Suppressor macrophage treated with lipopolysaccharide for 1 hour (primary cell): ENCODE measurements at regions not wholly inside any gene's neighbourhood (a gene's known extent, or its start where the extent isn't known, plus 50 kb on each side); places are given as distances from the start of the nearest gene placed in this dataset.

Source experiments
- DNase-seq, 3 donors: peaks; one replicate each; pipeline ENCODE4 v3.0.0-alpha.2; 2020 to 2022

DNA sequence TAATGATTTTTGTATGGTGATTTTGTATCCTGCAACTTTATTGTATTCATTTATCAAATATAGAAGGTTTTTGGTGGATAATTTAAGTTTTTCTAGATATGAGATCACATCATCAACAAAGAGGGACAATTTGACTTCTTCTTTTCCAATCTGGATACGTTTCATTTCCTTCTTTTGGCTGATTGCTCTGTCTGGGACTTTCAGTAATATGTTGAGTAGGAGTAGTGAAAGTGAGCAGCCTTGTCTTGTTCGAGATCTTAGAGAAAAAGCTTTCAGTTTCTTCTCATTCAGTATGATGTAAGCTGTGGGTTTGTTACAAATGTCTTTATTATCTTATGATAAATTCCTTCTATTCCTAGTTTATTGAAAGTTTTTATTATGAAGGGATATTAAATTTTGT, 352.0 kb upstream of the DACH1 start:
- peak; percentile 65 to 82 (median 80) for DNase-seq

DNA sequence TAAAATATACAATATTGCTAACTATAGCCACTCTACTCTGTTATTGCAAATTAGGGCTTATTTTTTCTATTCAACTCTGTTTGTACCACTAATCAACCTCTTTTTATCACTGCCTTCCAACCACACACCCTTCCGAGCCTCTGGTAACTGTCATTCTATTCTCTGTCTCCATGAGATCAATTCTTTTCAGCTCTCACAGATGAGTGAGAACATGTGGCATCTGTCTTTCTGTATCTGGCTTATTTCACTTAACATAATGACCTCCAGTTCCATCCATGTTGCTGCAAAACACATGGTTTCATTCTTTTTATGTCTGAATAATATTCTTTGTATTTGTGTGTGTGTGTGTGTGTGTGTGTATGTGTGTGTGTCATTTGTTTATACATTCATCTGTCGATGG, 350.1 kb upstream of the DACH1 start:
- no peak for DNase-seq

DNA sequence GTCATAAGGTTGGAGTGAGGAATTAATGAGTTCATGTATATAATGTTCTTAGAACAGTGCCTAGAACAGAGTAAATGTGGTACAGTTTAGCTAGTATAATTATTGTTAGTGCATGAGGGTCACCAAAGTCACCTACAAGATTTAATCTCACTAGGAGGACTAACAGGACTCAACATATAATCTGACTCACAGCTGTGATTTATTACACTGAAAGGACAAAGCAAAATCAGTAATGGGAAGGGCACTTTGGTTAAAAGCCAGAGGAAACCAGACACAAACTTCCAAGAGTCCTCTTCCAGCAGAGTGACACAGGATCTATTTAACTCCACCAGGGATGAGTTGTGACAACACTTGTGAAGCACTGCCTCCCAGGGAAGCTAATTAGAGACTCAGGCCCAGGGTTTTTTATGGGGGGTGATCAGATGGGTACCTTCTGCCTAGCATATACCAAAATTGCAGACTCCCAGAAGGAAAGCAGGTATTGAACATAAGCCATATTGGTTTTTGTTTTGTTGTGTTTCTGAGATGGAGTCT, 341.2 kb upstream of the DACH1 start:
- no peak for DNase-seq

DNA sequence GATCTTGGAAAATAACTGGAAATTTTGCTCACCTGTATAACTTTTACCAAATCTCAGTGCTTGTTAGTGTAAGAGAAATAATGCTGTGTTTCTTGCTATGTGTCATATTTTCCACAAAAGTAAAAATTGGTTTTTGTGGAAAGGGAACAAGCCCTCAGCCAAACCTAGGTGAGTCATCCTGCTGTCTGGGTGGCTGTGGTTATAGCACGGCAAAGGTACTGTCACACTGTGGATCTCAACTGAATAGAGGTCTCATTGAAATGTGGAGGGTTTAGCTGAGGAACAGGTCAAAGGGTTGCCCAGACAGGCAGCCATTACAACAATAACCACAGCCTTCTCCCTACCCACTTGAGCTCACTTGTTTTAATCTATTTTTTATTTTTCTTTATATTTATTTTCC, 338.8 kb upstream of the DACH1 start:
- no peak for DNase-seq

DNA sequence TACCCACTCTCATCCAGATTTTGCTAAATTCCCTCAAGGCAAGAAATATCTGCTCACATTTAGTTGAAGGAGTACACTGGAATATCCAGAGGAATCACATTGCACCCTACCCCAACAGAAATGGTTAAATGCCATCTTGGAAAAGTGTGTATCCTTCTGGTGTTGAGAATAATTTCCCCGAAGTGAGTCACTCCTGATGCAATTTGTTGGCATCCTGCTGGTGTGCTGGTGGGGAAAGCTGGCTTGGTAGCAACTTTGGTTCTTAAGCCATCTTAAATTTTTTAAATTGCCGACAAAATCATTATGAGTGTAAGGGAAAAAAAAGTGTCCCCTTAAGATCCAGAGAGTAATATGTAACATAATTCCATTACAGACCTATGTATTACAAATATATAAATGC, 337.3 kb upstream of the DACH1 start:
- DNase-seq, result no peak

DNA sequence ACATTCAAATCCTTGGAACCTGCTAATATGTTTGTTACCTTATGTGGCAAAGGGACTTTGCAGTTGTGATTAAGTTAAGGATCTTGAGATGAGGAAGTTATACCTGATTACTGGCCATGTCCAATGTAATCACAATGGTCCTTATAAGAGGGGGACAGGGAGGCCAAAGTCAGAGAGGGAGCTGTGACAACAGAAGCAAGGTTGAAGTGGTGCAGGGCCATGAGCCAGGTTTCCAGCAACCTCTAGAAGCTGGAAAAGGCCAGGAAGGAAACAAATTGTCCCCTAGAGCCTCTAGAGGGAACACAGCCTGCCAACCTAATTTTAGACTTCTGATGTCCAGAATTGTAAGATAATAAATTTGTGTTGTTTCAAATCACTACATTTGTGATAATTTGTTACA, 334.7 kb upstream of the DACH1 start:
- no peak for DNase-seq

DNA sequence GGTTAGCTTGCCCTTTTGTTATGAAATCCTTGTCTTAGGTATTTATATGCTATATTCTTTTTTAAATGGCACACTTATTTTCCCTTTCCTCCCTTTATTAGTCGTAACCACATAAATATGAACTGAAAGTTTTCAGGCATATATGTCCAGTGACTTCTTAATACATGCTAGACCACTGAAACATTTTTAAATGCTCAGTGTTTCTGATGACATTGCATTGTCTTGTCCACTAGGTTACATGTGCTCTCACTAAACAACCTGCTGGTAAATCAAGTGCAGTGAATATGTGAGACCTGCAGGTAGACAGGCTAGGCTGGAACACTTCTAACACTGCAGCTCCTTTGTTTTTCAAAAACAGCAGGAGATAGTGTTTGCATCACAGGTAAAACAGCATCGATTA, 332.6 kb upstream of the DACH1 start:
- DNase-seq, result no peak

DNA sequence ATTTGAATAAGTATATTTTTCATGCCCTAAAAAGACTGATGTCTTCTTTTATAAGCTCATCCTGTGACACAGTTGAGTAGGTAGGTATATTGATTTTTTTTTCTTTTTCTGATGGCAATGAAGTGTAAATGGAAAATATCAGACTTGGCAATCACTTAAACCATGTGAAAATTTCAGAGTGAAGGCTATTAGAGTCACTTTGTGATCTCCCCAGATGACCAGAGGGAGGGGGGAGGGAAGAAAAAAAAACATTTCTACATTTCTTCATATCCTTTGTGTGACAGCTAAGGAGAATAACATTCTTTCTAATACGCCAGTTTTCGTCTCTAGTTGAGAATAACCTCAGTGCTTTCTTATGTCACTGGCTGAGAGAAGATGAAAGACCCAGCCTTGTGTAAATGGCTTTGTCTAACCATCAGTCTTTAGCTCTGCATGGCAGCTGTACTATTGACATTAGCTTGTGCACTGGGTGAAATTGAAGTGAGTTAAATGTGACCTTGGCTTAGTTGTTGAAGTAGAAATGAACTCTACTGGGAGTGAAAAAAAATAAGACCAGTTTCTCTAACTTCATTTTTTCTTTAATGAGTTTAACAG, 332.1 kb upstream of the DACH1 start:
- no peak for DNase-seq

DNA sequence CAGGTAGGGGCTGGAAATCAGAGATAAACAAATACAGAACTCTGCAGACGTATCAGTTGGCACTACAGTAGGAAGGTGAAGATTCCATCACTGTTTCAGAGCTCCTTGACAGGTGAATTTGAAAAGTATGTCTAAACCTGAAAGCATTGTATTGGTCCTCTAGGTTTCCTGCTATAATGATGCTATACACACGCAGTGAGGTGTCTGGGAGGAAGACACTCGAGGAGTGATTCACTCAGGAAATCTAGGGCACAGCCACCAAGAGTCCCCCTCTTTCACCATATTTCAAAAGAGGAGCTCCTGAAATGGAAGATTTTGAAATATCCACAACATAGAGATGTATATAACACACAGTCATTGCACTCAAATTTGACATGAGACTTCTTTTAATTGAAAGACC, 331.0 kb upstream of the DACH1 start:
- no peak for DNase-seq

DNA sequence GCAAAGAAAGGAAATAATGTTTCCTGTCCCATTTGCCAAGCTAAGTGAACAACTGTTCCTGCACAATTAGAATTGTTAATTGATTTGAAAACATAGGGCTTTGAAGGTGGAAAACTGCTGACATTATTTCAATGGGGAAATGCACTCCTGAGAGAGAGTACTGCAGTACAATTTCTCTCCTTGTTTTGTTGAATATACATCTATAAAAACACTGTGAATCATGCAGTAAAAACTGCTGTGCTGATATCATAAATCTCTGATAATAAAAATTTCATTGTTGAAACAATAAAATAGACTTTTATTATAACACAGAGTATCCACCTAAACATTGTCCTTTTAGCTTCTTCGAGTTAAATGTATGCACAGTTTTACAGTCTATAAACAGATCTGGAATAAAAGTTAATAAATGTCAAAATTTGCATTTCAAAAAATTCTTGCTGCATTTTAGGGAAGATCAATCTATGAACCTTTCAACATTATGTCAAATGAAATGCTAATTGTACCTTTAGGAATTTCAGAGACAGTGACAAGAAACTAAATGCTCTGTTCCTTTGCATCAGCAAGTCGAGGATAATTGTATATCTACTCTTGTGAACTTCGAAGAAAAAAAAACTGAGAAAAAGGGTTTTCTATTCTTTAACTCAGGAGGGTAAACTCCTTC, 328.2 kb upstream of the DACH1 start:
- no peak for DNase-seq

DNA sequence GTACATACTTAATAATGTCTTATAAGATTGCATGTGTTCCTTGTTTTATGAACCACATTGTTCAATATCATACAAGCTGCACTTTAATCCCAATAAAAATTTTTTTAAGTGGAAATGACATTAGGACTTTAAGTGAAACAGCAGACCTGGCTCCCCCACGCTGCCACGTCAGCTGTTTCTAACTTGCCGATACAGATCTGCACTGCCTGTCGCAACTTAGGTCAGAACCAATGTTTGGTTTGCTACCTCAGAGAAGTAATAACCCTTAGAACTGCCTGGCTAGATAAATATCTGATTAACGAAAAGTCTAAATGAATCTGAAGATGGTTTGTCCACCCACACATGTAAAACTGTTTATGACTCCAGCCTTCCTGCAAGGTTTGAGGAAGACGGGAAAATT, 327.5 kb upstream of the DACH1 start:
- no peak for DNase-seq

DNA sequence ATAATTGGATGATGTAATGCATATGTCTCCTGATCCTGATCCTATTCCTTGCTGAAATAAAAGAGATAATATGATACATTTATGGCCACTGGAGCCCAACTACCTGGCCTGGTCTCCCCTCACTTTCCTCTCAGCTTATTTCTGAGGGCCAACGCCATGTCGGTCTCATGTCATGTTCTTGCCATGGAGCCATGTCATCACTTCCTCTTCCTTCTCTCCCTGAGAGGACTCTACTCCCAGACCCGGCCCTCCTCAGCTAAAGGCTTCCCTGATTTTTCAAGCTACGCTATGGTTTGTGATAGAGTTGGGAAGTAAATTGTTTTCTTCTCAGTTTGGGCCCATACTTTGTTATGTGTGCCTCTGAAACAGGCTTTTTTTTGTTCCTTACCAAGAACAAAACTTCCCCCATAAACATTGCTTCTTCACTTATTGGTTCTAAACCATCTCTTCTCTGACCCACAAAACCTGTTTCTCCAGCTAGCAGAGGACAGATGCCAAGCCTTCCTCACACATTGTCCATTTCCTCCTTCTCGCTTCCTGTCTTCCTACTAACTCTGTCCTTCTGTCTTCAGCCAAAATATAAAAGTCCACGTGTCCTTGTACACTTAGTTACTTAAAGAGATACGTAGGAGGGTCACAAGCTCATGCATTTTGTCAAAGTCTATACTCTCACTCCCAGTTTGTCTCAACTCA, 319.9 kb upstream of the DACH1 start:
- DNase-seq, result no peak

DNA sequence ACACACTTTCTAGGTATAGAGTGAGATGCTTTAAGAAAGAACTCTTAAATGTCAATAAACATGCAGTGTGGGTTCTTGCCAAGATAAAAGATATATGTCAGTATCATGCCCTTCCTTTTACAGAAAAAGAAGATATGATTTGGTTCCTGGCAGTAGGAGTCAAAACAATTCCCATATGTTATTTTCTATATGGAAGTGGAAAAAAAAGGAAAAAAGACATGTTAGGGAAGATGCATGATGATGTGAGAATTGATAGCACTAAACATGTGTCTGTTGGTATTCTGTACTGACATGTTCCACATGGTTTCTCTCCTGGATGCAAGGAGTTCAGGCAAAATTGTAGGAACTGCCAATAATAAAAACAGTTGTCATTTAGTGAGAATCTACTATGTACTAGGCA, 318.8 kb upstream of the DACH1 start:
- DNase-seq, result no peak

DNA sequence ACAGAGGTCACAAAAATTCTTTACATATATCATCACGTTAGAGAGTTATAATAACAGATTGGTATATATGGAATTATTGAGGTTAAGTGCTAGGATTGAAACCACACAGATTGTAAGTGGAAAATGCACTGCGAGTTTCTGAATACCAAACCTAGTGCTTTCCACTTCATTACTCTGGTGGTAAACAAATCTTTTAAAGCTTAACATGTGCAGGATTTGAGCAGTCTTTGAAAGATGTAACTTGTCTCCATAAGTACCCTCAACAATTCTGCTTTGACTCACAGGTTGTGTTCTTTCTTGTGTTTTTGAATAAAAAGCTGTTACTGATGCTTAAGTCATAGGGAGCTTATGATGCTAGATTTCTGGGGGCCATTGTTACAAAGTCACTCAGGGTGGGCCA, 314.7 kb upstream of the DACH1 start:
- no peak for DNase-seq

DNA sequence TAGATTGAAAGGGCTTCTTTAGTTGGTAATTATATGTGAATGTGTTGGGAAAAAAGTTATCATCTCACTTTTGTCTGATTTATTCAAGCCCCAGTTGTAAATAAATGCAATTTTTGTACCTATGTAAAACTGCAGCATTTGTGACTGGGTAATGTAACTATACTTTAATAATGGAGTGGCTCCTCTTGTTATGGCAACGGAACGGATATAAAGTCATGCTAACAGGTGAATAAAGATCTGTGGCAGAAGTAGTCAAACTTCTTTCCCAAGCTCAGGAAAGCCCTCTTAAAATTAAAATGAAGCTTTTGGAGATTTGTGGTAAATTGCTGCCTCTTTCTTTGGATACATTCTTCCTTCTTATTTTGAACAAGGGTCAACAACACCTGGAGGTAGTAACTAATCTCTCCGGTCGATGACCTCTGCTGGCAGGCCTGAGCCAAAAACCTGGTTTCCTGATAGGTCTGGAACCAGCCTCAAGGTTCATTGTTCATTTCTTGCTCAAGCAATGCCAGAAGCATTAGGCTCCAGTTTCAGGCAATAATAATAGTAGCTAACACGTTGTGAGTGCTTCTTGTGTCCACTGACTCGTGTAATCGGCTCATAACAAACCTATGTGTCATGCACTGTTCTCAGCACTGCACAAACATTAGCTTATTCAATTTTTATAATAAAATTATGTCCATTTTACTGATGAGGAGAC, 313.4 kb upstream of the DACH1 start:
- no peak for DNase-seq

DNA sequence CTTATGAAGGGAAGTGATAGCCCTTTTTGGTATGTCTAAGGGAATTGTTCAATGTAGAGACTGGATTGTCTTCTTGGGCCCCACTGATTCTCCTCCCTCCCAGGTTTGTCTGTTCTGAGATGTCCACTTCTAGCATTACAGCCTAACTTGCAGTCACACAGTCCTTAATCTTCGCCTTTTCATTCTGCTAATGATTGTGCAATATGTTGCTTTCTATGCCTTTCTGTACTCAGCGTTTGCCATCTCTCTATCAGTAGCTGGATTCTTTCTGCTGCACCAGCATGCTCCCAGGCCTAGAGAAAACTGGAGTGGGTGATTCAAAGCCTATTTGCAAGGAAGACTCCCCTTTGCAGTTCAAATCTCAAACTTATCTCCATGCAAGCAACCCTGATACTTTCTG, 307.5 kb upstream of the DACH1 start:
- no peak for DNase-seq

DNA sequence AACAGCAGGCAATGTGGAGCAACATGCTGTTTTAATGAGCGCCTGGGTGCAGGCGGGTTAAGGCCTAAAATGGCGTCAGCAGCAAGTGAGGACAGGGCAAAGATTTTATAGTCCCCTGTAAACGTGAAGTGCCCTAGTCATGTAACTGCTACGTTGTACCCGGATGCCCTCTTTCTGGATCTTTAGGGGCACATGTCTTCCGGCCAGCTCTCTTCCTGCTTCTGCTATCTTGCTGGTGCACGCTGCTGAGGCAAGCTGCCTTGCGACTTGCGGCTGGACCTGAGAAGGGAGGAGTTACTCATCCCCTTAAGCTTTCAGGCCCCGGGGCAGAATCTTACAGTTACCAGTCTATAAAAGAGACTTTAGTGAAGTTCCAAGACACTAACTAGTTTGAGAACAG, 303.6 kb upstream of the DACH1 start:
- DNase-seq, result no peak

DNA sequence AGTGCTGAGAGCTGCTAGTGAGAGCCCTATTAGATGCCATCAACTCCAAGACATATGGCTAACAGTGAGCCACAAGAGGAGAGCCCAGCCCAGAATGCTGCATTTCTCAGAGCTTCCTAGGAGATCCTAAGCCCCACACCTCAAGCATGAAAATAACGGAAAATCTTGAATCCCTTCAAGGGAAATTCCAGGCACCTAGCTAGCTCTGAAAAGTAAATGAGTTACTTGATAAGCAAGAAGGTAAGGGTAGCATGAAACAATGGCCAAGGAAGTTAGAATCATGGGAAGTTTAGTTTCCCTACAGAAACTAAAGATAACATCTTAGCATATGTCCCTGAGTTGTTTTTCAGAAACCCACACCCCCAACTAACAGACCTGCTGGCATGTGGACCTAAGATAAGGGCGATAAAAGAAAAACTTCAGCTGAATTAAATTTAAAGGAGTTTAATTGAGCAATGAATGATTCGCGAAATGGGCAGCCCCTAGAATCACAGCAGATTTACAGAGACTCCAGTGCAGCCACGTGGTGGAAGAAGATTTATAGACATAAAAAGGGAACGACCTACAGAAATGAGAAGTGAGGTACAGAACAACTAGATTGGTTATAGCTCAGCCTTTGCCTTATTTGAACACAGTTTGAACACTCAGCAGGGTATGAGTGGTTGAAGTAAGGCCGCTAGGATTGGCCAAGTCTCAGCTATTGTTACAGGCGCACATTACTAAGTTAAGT, 301.3 kb upstream of the DACH1 start:
- DNase-seq, result no peak

DNA sequence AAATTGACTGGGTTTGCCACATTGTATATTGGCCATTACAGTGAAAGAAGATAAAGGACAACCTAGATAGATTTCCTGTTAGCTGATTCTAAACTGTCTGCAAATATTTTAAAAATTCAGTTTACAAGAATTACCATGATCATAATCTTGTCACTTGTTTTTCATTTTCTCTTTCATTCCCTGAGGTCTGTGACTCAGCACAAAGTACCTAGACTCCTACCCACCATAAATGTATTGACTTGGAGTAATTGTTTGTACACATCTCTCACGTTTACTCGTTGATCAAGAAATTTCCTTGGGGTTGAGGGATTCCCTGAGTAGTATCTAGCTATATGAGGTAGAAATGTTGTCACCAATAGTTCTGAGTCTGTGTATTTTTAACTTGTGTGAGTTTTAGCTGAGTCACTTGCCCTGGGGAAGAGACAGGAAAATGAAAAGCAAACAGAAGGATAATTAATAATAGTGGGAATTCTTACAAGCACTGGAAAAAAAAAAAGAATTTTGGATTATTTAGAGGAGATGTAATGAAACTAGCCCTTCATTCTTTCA, 299.2 kb upstream of the DACH1 start:
- DNase-seq, result no peak

DNA sequence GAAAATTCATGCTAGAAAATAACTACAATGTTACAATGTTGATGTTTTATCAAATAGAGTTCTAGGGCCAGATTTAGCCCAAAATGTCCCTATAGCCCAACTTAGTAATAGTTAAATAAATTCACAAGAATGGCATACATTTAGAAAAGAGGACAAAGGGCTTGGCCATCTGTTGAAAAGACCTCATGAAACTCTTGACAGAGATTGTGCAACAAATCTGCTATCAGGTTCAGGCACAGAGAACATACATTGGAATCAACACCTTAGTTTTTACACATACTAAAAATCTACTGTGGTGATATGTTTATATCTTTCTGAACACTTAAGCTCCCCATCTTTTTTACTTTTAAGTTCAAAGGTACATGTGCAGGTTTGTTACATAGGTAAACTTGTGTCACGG, 298.3 kb upstream of the DACH1 start:
- no peak for DNase-seq

DNA sequence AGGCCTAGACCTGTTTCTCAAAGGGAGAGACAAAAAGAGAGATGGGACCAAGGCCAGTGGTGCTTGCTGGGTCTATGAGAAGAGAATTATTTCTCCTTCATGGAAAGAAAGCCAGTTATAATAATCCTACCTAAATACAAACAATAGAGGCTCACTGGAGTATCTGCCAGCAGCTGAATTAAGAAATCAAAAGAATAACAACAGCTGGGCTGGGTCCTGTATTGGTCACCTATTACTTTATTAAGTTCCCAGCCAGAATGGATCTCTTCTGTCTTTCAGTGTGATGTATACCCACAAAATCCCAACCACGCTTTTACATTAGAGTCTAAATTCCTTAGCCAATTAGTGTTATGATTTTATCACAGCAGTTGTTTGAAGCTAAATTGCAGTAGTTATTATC, 297.8 kb upstream of the DACH1 start:
- no peak for DNase-seq

DNA sequence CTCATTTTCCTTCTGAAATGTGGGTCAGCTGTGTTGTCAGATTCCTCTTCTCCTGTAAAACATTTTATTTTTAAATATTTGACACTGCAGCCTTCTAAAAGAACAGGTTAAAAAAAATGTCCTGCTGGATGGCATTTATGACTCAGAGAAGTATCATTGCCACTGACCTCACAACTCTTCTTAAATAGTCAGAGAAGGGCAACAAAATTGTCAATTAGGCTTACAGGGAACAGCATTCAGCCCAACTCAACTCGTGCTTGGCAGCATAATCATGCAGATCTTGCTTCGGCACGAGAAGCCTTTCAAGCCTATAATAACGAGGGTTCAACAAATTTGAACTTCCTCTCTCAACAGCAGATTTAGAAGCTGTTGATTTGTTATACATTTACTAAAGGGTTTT, 296.7 kb upstream of the DACH1 start:
- DNase-seq, result no peak

DNA sequence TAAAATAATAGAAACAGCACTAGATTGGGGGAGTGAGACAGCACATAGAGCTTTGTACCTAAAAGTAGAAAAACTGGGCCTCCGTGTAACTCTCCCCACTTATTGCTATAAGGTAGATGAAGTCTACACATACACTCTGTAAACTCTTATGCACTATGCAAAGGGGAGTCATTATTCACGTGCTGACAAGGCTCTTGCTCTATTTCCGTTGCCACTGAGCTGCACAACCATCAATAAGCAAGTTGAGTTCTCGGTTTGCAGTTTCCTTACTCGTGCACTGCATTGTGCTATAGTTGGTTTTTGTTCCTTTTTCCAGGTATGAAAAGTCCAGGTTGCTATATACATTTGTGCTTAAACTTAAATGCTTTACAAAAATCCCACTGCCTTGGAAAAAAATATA, 294.0 kb upstream of the DACH1 start:
- DNase-seq, result no peak
